Fibroblast of lung (primary cell): ENCODE measurements at regions not wholly inside any gene's neighbourhood (a gene's known extent, or its start where the extent isn't known, plus 50 kb on each side); places are given as distances from the start of the nearest gene placed in this dataset.

Experiments used
- EZH2 ChIP-seq: IDR thresholded peaks from 2 replicates; pipeline ENCODE4 v1.5.1; 2012; ENCODE audit warnings: low read length, control low read depth, mild to moderate bottlenecking; ENCODE audit errors: missing control alignments
- TF ChIP-seq, protein P1 (sequence below), 2 donors: IDR thresholded peaks in 1 of 2; conservative IDR thresholded peaks in 1 of 2; 1 replicate in 1 of 2; 2 replicates in 1 of 2; pipeline ENCODE4 v1.5.1; 2011 to 2012; ENCODE audit warnings: low read length in 2 of 2, control low read depth in 1 of 2, inconsistent platforms in 1 of 2, low read depth in 1 of 2, mild to moderate bottlenecking in 1 of 2

- TF ChIP-seq, protein P1, sequence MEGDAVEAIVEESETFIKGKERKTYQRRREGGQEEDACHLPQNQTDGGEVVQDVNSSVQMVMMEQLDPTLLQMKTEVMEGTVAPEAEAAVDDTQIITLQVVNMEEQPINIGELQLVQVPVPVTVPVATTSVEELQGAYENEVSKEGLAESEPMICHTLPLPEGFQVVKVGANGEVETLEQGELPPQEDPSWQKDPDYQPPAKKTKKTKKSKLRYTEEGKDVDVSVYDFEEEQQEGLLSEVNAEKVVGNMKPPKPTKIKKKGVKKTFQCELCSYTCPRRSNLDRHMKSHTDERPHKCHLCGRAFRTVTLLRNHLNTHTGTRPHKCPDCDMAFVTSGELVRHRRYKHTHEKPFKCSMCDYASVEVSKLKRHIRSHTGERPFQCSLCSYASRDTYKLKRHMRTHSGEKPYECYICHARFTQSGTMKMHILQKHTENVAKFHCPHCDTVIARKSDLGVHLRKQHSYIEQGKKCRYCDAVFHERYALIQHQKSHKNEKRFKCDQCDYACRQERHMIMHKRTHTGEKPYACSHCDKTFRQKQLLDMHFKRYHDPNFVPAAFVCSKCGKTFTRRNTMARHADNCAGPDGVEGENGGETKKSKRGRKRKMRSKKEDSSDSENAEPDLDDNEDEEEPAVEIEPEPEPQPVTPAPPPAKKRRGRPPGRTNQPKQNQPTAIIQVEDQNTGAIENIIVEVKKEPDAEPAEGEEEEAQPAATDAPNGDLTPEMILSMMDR (conservative IDR thresholded peaks at IDR 0.05 in 1 of 2, IDR thresholded peaks at IDR 0.05 in 1 of 2; ENCODE audit: low read depth in 1 of 2, low read length in 2 of 2): no peak
- TF ChIP-seq EZH2: no peak
These were observed 556.2 kb upstream of the CBLB start for GRCh38 chr3:106425026-106425425.
